GM21367 (cell line): ENCODE measurements at regions not wholly inside any gene's neighbourhood (a gene's known extent, or its start where the extent isn't known, plus 50 kb on each side); places are given as distances from the start of the nearest gene placed in this dataset.
"Not testable (repeated sequence)": the region's sequence is repeated elsewhere in the genome, so short reads cannot be mapped to it uniquely, and the experiment has no call there.

ENCODE experiments used
- ATAC-seq: cut with Tn5 transposase; IDR thresholded peaks from one replicate; pipeline ENCODE4 v1.9.1; 2021; ENCODE audit not compliant: unreplicated experiment

GRCh38 chr14:84071061-84071460, 1458.9 kb upstream of the FLRT2 start:
- ATAC-seq, result no peak

DNA sequence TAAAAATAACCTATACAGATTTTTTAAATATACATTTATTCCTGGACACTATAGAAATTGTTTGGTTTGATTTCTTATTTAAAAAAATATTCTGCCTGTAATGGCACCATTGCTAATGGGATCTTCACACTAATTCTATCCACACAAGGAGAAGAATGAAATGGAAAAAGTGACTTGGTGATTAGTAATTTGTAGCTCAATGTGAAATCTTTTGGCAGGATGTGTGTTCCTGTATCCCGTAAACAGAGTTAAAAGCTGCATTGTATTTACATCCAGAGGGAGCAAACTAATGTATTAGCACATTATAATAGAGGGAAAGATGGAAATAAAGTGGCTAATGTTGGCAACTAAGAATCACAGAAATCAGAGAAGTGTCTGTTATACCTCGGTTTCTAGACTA, 1455.3 kb upstream of the FLRT2 start:
- no peak for ATAC-seq

DNA sequence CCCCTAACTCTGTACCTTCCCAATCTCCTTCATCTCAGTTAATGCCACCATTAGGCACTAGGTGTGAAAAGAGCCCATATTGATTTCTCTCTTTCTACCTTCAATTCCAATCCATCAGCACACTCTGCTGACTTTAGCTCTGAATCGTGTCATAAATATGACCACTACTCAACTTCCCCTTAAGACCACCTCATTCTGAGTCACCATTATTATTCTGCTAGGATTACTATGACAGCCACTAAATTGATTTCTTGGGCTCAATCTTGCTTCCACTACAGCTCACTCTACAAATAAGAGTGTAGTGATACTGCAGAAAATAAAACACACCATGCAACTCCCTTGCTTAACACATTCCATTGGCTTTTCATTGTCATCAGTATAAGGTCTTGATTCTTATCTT, 1449.0 kb upstream of the FLRT2 start:
- no peak for ATAC-seq

DNA sequence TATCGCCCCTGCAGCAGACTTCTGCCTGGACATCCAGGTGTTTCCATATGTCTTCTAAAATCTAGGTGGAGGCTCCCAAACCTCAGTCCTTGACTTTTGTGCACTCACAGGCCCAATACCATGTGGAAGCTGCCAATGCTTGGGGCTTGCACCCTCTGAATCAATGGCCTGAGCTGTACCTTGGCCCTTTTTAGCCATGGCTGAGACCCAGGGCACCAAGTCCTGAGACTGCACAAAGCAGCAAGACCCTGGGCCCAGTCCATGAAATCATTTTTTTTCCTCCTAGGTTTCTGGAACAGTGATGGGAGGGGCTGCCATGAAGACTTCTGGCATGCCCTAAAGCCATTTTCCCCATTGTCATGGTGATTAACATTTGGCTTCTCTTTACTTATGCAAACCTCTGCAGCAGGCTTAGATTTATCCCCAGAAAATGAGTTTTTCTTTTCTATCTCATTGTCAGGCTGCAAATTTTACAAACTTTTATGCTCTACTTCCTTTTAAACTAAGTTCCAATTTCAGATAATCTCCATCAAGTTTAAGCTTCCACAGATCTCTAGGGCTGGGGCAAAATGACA, 1445.8 kb upstream of the FLRT2 start:
- no peak for ATAC-seq

DNA sequence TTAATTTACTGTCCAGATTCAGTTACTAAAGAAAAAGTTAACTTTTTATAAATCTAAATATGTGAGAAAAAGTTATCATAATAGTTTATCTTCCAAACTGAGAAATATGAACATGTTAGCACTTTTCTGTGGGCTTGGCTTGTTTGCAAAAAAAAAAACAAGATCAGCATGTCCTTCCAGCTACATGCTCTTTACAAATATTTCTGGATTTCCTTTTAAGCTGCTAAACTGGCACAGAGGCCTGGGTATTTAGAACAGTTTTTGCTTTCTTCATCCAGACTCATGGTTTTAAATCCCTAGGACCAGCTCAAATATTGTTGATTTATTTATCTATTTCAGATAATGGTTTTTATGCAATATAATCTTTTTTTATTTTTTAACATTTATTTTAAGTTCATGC, 1444.5 kb upstream of the FLRT2 start:
- no peak for ATAC-seq

DNA sequence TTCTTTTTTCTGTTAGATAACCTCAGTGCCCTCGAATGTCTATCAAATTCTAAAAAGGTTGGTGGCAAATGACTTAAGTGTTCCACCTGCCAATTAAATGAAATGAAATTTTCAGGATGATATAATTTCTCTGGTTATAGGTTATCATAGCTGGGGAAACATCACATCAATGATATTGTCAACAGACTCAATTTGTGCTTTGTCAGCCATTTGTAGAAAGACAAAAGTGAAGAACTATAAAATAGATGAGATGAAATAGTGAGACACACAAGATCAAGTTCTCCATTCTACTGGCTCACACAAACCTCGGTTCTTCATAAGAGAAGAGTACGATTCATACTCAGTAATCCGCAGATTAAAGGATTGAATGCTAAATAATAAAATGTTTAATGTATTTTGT, 1443.2 kb upstream of the FLRT2 start:
- ATAC-seq, result no peak

- no peak for ATAC-seq
These were observed 1441.9 kb upstream of the FLRT2 start for GRCh38 chr14:84087986-84088531.

DNA sequence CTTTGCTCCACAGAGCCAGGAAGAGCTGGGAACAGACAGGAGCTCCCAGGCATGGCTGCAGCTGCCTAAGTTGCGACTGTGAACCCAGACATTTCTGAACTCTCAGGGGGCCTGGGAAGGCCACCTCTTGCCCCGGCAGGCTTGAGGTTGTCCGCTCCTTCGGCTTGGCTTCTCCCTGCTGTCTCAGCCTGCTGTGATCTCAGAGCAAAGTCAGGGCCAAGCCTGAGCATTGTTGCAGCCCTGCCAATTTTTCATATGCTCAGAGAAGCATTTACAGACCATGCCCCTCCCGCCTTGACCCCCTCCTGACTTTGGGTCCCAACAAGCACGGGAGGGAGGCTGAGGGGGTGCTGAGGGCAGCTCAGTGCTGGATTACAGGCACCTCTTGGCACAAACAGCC, 1439.1 kb upstream of the FLRT2 start:
- ATAC-seq, result no peak

DNA sequence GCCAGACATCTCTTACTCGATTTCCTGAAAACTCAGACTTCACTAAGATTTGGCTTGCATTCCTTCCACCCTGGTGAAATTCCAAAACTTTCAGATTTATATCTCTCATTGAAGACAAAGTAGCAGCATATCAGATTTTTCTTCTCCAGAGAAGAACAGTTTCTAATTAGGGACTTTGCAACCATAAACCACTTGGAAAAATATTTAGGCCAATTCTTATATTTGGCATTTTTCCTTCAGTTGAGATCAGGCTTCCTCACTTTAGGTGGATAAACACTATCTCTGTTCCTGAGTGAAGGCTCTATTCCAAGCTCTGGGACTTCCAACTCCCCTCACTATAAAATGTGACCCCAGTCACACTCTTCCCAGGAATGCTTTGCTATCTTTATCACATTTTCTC, 1434.3 kb upstream of the FLRT2 start:
- ATAC-seq, result no peak

DNA sequence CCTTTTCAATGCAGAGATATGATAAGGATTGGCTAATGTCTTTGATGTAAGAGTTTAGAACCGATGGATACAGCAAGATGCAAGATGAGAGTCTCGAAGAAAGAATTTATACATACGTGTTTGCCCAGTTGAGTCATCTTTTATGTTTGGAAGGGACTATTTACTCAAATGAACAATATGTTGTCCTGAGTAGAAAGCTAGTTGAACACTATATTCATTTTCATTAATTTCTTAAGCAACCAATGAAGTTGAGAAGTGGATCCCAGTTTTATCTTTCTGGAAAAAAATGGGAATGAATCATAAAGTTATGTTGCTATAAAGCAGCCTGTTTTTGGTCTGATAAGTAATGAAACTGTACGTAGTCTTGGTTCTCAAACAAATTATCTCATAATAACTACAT, 1431.7 kb upstream of the FLRT2 start:
- no peak for ATAC-seq

DNA sequence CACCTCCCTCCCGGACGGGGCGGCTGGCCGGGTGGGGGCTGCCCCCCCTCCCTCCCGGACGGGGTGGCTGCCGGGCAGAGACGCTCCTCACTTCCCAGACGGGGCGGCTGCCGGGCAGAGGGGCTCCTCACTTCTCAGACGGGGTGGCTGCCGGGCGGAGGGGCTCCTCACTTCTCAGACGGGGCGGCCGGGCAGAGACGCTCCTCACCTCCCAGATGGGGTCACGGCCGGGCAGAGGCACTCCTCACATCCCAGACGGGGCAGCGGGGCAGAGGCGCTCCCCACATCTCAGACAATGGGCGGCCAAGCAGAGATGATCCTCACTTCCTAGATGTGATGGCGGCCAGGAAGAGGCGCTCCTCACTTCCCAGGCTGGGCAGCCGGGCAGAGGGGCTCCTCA, 1430.4 kb upstream of the FLRT2 start:
- ATAC-seq, result not testable (repeated sequence)

- no peak for ATAC-seq
These were observed 1422.1 kb upstream of the FLRT2 start for GRCh38 chr14:84107835-84108343.

GRCh38 chr14:84108746-84109457, 1421.0 kb upstream of the FLRT2 start:
- no peak for ATAC-seq

GRCh38 chr14:84112589-84112988, 1417.4 kb upstream of the FLRT2 start:
- ATAC-seq, result no peak

DNA sequence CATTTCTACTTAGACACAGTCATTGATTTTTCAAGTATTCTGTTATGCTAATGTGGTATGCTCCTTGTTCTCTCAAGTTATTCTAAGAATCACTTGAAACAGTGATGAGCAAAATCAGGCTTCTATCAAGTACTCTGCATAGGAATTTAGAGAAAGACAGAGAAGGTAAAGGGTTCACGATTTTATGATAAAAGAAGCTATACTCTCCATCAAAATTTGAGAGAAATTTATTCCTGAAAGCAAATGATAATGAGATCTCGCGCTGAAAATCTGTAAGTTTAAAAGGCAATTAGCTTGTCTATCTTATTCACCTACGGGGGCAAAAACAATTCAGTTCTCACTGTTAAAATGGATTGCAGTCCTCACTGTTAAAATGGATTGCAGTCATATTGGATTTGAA, 1404.3 kb upstream of the FLRT2 start:
- ATAC-seq, result no peak

DNA sequence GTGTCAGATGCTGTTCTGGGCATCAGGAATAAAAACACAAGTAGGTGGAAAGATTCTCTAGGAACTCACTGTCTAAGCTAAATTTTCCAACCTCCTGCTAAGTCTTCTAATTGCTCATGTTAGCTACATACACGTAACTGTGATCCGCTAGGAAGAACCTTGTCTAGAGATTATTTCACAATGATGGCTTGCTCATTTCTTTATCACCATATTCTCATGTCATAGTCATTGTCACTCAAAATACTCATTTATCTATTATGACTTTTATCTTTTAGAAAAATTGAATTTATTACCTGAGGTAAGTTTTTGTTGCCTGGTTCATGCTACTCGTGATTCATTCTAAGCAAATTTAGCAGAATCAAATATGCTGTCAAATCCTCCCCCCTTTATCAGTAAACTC, 1402.4 kb upstream of the FLRT2 start:
- no peak for ATAC-seq

GRCh38 chr14:84128050-84128449, 1401.9 kb upstream of the FLRT2 start:
- no peak for ATAC-seq

GRCh38 chr14:84129007-84129406, 1400.9 kb upstream of the FLRT2 start:
- ATAC-seq, result no peak

- no peak for ATAC-seq
These were observed 1400.0 kb upstream of the FLRT2 start for GRCh38 chr14:84129941-84130340.

DNA sequence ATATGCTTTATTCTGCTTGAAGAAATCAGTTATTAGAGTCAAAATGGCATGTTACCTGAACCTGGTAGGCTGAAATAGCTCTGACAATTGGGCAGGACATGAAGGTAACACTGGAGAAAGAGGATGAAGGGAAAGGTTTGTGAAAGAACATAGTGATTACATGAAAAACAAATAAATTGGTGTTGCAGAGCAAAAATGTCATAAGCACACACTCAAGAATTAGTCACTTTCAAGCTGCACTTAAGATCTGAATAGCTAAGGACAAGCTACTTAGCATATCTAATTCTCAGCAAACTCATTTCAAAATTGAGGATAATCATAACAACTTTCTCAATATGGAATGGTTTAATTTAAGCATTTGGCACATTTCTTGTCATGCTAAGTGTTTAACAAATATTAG, 1398.0 kb upstream of the FLRT2 start:
- no peak for ATAC-seq

DNA sequence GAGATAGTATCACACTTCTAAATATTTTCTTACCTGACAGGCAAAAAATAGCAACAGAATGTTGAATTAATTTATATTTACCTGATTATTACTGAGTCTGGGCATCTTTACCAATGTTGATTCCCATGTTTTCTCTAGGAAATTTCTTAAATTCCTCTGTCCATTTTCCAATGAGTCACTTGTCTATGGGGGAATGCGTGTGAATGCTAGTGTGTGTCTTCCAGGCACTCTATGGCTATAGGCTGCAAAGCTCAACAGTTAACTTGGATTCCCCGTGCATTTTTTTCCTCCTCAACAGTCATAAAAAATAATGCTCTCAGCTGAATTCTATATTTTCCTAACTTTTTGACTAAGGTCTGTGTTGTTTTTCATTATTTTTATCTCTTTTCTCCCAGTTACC, 1385.8 kb upstream of the FLRT2 start:
- no peak for ATAC-seq

DNA sequence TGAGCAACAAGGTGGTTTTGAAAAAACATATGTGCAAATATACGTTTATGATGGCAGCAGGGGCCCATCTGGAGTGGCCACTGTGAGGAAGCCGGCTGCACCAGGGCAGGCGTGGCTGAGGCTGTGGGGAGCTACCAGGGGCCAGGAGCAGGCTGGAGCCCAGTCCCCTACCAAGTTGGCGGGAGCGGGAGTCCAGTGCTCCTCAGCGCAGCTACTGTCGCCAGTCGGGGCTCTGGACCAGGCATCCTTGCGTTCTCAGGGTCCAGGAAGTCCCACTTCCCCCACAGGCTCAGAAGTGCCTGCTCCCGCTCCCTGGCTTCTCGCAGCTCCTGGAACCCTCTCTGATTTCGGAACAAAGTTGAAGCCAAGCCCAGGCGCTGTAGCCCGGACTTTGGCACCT, 1377.5 kb upstream of the FLRT2 start:
- ATAC-seq, result no peak

DNA sequence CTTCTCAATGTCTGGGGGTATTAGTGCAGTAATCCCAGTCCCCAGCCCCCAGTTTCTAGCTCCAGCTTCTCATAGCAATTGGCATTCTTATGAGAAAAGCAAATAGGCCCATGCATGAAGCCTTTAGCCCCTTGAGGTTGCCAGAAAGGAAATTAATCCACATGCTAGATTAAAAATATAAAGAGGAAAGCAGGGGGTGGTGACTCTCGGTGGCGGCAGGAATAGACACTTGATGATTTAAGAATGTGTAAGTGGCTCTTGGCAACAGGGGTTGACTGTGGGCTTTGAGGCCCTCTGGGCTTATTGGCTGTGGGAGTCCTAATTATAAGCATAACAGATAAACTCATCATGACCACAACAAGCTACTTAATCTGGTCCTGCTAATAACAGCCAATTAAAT, 1367.3 kb upstream of the FLRT2 start:
- ATAC-seq, result no peak
